ENCODE measurements at regions not wholly inside any gene's neighbourhood (a gene's known extent, or its start where the extent isn't known, plus 50 kb on each side); places are given as distances from the start of the nearest gene placed in this dataset.

DNA sequence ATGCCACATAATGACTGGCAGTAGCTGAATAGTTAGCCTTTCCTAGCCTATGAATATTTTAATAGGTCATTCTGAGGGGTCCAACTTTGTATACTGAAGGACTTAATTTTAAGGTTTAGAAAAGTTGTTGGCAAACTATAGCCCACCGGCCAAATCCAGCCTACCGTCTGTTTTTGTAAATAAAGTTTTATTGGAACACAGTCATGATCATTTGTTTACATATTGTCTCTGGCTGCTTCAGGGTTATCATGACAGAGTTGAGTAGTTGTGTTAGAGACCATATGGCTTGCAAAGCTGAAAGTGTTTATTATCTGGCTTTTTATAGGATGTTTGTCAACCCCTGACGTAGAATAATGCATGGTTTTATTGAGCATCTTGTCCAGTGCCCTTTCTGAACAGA, 73.4 kb downstream of the NTMT2 start:
- Histone ChIP-seq H3K9me3 (ENCODE audit: control insufficient read depth in 3 of 3, low read length in 3 of 3) (no peaks in the 10 kb centered on the region), H3K4me1 (ENCODE audit: control insufficient read depth in 3 of 3, insufficient read depth in 3 of 3, low read length in 3 of 3) (peaks cover 0 to 23% (median 3%) of the 10 kb centered on the region in 3 donors), H3K27me3 (ENCODE audit: control insufficient read depth in 3 of 3, insufficient read depth in 3 of 3, low read length in 3 of 3) (no peaks in the 10 kb centered on the region), H3K27ac (ENCODE audit: low read depth, low read length) (no peak overlapping the region), H3K36me3 (ENCODE audit: control insufficient read depth in 3 of 3, insufficient read depth in 3 of 3, low read length in 3 of 3) (no peaks in the 10 kb centered on the region), H3K4me3 (ENCODE audit: low read length in 3 of 3) (no peak overlapping the region), H3K9ac (ENCODE audit: low read depth in 1 of 3, low read length in 3 of 3) (no peak overlapping the region)

DNA sequence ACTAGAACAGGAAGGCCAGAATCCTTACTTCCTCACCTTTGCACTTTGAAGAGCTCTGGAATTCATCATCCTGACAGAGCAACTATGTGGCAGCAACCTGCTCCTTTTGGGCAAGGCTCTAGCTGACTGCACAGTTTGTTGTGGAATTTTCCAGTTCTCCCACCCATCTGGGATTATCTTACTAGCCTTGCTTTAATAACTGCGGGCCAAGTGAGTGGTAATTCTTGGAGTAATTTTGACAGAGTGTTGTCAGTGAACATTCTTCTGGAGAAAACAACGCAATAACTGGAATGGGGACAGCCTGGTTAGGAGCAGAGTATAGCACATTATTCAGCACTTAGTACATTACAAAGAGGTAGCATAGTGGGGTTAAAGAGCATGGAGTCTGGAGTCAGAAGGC, 75.3 kb downstream of the NTMT2 start:
- Histone ChIP-seq H3K4me1 (ENCODE audit: control insufficient read depth in 3 of 3, insufficient read depth in 3 of 3, low read length in 3 of 3) (peaks cover 0 to 20% (median 3%) of the 10 kb centered on the region in 3 donors), H3K27me3 (ENCODE audit: control insufficient read depth in 3 of 3, insufficient read depth in 3 of 3, low read length in 3 of 3) (no peaks in the 10 kb centered on the region), H3K4me3 (ENCODE audit: low read length in 3 of 3) (no peak overlapping the region), H3K9ac (ENCODE audit: low read depth in 1 of 3, low read length in 3 of 3) (no peak overlapping the region), H3K27ac (ENCODE audit: low read depth, low read length) (no peak overlapping the region), H3K9me3 (ENCODE audit: control insufficient read depth in 3 of 3, low read length in 3 of 3) (no peaks in the 10 kb centered on the region), H3K36me3 (ENCODE audit: control insufficient read depth in 3 of 3, insufficient read depth in 3 of 3, low read length in 3 of 3) (no peaks in the 10 kb centered on the region)

DNA sequence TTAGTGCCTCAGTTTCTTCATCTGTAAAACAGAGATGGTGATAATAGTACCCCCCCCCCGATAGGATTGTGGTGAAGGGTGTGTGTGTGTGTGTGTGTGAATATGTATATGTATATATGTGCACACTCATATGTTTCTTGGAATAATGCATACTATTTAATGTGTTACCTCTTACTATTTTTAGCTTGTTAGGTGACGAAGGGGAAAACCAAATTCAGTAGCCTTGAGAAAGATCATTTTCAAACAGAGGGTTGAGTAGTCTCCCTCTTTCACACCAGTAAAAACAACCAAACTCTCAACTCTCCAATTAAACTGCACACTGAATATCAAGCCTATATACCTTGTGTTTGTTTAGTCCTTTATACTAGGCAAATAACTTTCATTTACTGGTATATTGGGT, 75.7 kb downstream of the NTMT2 start:
- no peak overlapping the region for H3K4me3 ChIP-seq (ENCODE audit: low read length in 3 of 3)
- no peaks in the 10 kb centered on the region for H3K9me3 ChIP-seq (ENCODE audit: control insufficient read depth in 3 of 3, low read length in 3 of 3)
- no peak overlapping the region for H3K27ac ChIP-seq (ENCODE audit: low read depth, low read length)
- H3K27me3 ChIP-seq (ENCODE audit: control insufficient read depth in 3 of 3, insufficient read depth in 3 of 3, low read length in 3 of 3) = no peaks in the 10 kb centered on the region
- no peaks in the 10 kb centered on the region for H3K36me3 ChIP-seq (ENCODE audit: control insufficient read depth in 3 of 3, insufficient read depth in 3 of 3, low read length in 3 of 3)
- H3K4me1 ChIP-seq (ENCODE audit: control insufficient read depth in 3 of 3, insufficient read depth in 3 of 3, low read length in 3 of 3) = peaks cover 0 to 20% (median 3%) of the 10 kb centered on the region in 3 donors
- H3K9ac ChIP-seq (ENCODE audit: low read depth in 1 of 3, low read length in 3 of 3) = no peak overlapping the region

DNA sequence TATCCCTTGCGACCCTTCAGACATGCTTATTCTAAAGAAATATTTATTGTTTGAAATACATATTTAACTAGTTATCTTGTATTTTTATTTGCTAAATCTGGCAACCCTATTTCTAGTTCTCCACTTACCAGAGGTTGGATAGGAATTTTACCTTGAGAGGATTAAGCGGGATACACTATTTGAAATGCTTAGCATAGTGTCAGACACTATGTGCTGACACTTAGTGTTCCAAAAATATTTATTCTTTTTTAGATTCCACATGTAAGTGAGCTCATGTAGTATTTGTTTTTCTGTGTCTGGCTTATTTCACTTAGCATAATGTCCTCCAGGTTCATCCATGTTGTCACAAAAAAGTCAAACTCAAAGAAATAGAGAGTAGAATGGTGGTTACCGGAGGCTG, 78.7 kb downstream of the NTMT2 start:
- Histone ChIP-seq H3K4me1 (ENCODE audit: control insufficient read depth in 3 of 3, insufficient read depth in 3 of 3, low read length in 3 of 3) (peaks cover 0 to 13% (median 3%) of the 10 kb centered on the region in 3 donors), H3K4me3 (ENCODE audit: low read length in 3 of 3) (no peak overlapping the region), H3K9me3 (ENCODE audit: control insufficient read depth in 3 of 3, low read length in 3 of 3) (no peaks in the 10 kb centered on the region), H3K36me3 (ENCODE audit: control insufficient read depth in 3 of 3, insufficient read depth in 3 of 3, low read length in 3 of 3) (no peaks in the 10 kb centered on the region), H3K9ac (ENCODE audit: low read depth in 1 of 3, low read length in 3 of 3) (no peak overlapping the region), H3K27me3 (ENCODE audit: control insufficient read depth in 3 of 3, insufficient read depth in 3 of 3, low read length in 3 of 3) (no peaks in the 10 kb centered on the region), H3K27ac (ENCODE audit: low read depth, low read length) (no peak overlapping the region)

DNA sequence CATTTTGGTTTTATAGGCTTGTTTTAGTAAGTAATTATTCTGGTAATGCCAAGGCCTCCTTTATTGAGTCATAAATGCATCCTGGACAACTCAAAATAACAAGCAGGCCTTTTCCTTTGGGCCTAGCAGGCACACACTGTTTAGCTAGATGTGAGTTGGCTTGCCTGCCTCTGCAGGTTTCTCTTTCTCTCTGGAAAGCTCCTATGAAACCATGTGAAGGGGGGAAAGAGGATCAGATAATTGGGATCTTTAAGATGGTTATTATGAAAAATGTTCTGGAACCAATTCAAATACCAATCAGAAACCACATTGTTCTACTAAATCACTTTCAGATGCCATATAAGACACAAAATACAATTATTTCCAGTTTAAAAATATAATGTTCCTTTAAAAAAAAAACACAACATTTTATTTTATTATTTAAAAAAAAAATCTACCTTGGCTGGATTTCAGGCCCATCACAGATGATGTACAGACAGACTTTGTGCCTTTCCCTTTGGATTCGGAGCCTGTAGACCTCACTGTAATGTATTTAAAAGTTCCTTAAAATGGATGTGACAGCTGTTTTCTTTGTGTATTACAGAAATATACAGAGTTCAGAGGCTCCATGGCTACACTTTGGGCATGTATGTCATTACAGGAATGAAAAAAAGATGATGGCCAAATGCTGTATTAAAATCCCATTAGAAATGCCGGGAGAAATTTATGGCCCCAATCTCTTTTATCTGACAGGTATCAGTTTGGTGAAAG, 80.2 kb downstream of the NTMT2 start:
- no peak overlapping the region for H3K9ac ChIP-seq (ENCODE audit: low read depth in 1 of 3, low read length in 3 of 3)
- H3K27ac ChIP-seq (ENCODE audit: low read depth, low read length) = no peak overlapping the region
- H3K4me3 ChIP-seq (ENCODE audit: low read length in 3 of 3) = no peak overlapping the region
- H3K27me3 ChIP-seq (ENCODE audit: control insufficient read depth in 3 of 3, insufficient read depth in 3 of 3, low read length in 3 of 3) = no peaks in the 10 kb centered on the region
- no peaks in the 10 kb centered on the region for H3K36me3 ChIP-seq (ENCODE audit: control insufficient read depth in 3 of 3, insufficient read depth in 3 of 3, low read length in 3 of 3)
- H3K9me3 ChIP-seq (ENCODE audit: control insufficient read depth in 3 of 3, low read length in 3 of 3) = no peaks in the 10 kb centered on the region
- H3K4me1 ChIP-seq (ENCODE audit: control insufficient read depth in 3 of 3, insufficient read depth in 3 of 3, low read length in 3 of 3) = peaks cover 0 to 4% (median 0%) of the 10 kb centered on the region in 3 donors

DNA sequence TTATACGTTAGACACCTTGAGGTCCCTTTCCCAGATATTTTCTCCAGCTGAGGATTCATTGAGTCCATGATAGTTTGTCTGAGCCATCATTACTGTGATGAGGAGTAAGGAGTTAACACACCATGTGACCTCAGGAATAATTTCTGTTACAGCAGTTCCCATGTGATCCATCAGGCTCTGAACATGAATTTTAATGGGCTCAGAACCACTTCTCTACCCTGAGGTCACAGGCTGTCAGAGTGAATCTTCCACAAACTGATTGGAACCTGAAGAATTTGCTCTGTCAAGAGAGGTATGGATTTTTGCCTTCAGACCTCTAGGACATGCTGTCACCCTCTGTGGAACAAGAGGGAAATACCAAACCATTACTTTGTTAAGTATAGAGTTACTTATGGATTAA, 81.0 kb downstream of the NTMT2 start:
- H3K9me3 ChIP-seq (ENCODE audit: control insufficient read depth in 3 of 3, low read length in 3 of 3) = no peaks in the 10 kb centered on the region
- no peaks in the 10 kb centered on the region for H3K36me3 ChIP-seq (ENCODE audit: control insufficient read depth in 3 of 3, insufficient read depth in 3 of 3, low read length in 3 of 3)
- H3K4me3 ChIP-seq (ENCODE audit: low read length in 3 of 3) = no peak overlapping the region
- peaks cover 0 to 2% (median 0%) of the 10 kb centered on the region in 3 donors for H3K4me1 ChIP-seq (ENCODE audit: control insufficient read depth in 3 of 3, insufficient read depth in 3 of 3, low read length in 3 of 3)
- H3K27ac ChIP-seq (ENCODE audit: low read depth, low read length) = no peak overlapping the region
- no peaks in the 10 kb centered on the region for H3K27me3 ChIP-seq (ENCODE audit: control insufficient read depth in 3 of 3, insufficient read depth in 3 of 3, low read length in 3 of 3)
- H3K9ac ChIP-seq (ENCODE audit: low read depth in 1 of 3, low read length in 3 of 3) = no peak overlapping the region

DNA sequence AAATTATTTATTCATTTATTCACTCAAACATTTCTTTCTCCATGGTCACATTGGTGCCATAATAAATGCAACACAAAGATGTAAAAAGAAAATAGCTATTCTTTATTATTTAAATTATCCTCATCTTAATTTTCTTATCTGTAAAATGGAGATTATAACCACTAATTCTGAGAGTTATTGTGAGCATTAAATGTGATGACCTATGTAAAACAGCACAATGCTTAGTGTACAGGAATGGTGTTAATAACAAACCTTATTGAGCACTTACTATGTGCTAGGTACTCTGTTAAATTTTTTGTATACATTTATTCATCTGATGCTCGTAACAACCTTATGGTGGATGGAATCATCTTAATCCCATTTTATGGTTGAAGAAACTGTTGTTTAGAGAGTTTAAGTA, 84.6 kb downstream of the NTMT2 start:
- Histone ChIP-seq H3K9ac (ENCODE audit: low read depth in 1 of 3, low read length in 3 of 3) (no peak overlapping the region), H3K36me3 (ENCODE audit: control insufficient read depth in 3 of 3, insufficient read depth in 3 of 3, low read length in 3 of 3) (no peaks in the 10 kb centered on the region), H3K27ac (ENCODE audit: low read depth, low read length) (no peak overlapping the region), H3K9me3 (ENCODE audit: control insufficient read depth in 3 of 3, low read length in 3 of 3) (no peaks in the 10 kb centered on the region), H3K4me1 (ENCODE audit: control insufficient read depth in 3 of 3, insufficient read depth in 3 of 3, low read length in 3 of 3) (peaks cover 0 to 1% (median 0%) of the 10 kb centered on the region in 3 donors), H3K4me3 (ENCODE audit: low read length in 3 of 3) (no peak overlapping the region), H3K27me3 (ENCODE audit: control insufficient read depth in 3 of 3, insufficient read depth in 3 of 3, low read length in 3 of 3) (no peaks in the 10 kb centered on the region)

DNA sequence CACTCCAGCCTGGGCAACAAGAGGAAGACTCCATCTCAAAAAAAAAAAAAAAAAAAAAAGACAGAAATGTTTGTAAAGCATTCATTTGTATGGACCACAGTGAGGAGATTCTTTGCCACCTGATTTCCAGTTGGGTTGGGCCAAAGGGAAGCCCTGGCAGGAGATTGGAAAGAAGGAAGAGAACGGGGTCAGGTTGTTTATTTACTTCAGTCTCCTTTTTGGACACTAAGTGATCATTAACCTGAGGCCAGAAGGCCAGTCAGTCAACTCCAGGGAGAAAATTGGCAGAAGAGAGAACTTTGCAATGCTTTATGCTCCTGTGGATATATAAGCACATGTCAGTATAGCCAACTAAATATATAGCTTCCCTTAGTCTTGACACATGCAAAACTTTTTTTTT, 85.9 kb downstream of the NTMT2 start:
- H3K27ac ChIP-seq (ENCODE audit: low read depth, low read length) = no peak overlapping the region
- no peaks in the 10 kb centered on the region for H3K27me3 ChIP-seq (ENCODE audit: control insufficient read depth in 3 of 3, insufficient read depth in 3 of 3, low read length in 3 of 3)
- no peaks in the 10 kb centered on the region for H3K4me1 ChIP-seq (ENCODE audit: control insufficient read depth in 3 of 3, insufficient read depth in 3 of 3, low read length in 3 of 3)
- no peak overlapping the region for H3K9ac ChIP-seq (ENCODE audit: low read depth in 1 of 3, low read length in 3 of 3)
- H3K9me3 ChIP-seq (ENCODE audit: control insufficient read depth in 3 of 3, low read length in 3 of 3) = no peaks in the 10 kb centered on the region
- no peak overlapping the region for H3K4me3 ChIP-seq (ENCODE audit: low read length in 3 of 3)
- H3K36me3 ChIP-seq (ENCODE audit: control insufficient read depth in 3 of 3, insufficient read depth in 3 of 3, low read length in 3 of 3) = no peaks in the 10 kb centered on the region

DNA sequence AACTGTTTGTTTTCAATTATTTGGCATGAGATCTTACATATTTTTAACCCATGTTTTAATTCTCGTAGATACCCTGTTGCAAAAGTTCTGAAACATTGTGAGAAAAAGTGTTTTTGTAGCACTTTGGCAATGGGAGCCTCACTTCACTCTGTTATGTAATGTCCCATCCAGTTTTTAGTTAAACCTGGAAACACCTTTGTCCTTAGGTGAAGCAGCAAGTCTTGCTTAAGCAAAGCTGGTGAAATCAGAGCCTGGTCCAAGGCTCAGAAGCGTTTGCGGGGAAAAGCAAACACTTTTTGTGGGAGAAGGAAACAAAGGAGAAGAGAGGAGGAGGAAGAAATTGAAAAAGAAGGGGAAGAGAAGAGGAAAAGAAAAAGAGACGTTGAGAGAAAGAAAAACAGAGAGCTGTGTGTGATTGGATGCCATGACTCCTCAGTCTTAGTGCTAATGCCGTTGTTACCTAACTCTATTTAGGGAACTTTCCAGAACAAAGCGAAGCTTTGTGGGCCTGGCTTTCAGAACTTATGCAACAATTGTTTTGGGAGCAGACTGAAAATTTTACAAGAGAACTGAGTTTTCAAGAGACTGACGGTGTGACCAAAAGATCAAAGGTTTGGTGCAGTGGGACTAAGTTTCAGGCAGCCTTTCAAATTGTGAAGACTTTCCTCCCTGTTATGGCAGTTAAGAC, 93.1 kb downstream of the NTMT2 start:
- H3K9ac ChIP-seq (ENCODE audit: low read depth in 1 of 3, low read length in 3 of 3) = no peak overlapping the region
- H3K36me3 ChIP-seq (ENCODE audit: control insufficient read depth in 3 of 3, insufficient read depth in 3 of 3, low read length in 3 of 3) = no peaks in the 10 kb centered on the region
- no peaks in the 10 kb centered on the region for H3K27me3 ChIP-seq (ENCODE audit: control insufficient read depth in 3 of 3, insufficient read depth in 3 of 3, low read length in 3 of 3)
- H3K4me3 ChIP-seq (ENCODE audit: low read length in 3 of 3) = no peak overlapping the region
- no peak overlapping the region for H3K27ac ChIP-seq (ENCODE audit: low read depth, low read length)
- H3K4me1 ChIP-seq (ENCODE audit: control insufficient read depth in 3 of 3, insufficient read depth in 3 of 3, low read length in 3 of 3) = no peaks in the 10 kb centered on the region
- no peaks in the 10 kb centered on the region for H3K9me3 ChIP-seq (ENCODE audit: control insufficient read depth in 3 of 3, low read length in 3 of 3)

DNA sequence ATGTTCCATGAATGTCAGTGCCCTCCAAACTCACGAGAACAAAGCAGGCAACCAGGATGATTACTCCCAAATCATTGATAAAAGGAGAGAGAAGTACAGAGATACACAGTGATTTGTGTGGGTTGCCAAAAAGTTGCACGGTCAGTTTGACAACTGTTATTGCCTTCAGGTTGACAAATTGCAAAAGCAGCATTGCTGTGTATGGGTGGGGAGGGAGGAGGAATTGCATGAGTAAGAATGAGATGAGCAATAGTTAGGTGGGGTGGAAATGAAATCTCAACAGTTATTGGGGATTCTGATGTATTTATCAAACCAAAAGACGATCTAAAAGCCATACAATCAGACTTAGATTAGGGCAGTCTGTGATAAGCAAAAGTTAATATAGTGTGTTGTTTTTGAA, 93.7 kb downstream of the NTMT2 start:
- H3K36me3 ChIP-seq (ENCODE audit: control insufficient read depth in 3 of 3, insufficient read depth in 3 of 3, low read length in 3 of 3) = no peaks in the 10 kb centered on the region
- no peak overlapping the region for H3K27ac ChIP-seq (ENCODE audit: low read depth, low read length)
- no peak overlapping the region for H3K4me3 ChIP-seq (ENCODE audit: low read length in 3 of 3)

More for the DNA sequence above, 93.7 kb downstream of the NTMT2 start:
- Histone ChIP-seq H3K9ac (ENCODE audit: low read depth in 1 of 3, low read length in 3 of 3) (no peak overlapping the region), H3K9me3 (ENCODE audit: control insufficient read depth in 3 of 3, low read length in 3 of 3) (no peaks in the 10 kb centered on the region), H3K4me1 (ENCODE audit: control insufficient read depth in 3 of 3, insufficient read depth in 3 of 3, low read length in 3 of 3) (no peaks in the 10 kb centered on the region), H3K27me3 (ENCODE audit: control insufficient read depth in 3 of 3, insufficient read depth in 3 of 3, low read length in 3 of 3) (no peaks in the 10 kb centered on the region)

All from skeletal muscle tissue (tissue), 3 donors.